Transverse colon (tissue), 4 donors: ENCODE measurements at regions not wholly inside any gene's neighbourhood (a gene's known extent, or its start where the extent isn't known, plus 50 kb on each side); places are given as distances from the start of the nearest gene placed in this dataset.

ENCODE experiments used
- DNase-seq: peaks from one replicate; pipeline ENCODE4 v3.0.0-alpha.2; 2019
- H3K27ac ChIP-seq, 4 donors: fragments of 200-600 bp; sonication (generic); 2 replicates each; pipeline ENCODE4 v1.5.1; 2016 to 2018; ENCODE audit warnings: inconsistent platforms in 4 of 4
- H3K27me3 ChIP-seq: fragments of 200-600 bp; sonication (generic); 2 replicates; pipeline ENCODE4 v1.5.1; 2017; ENCODE audit warnings: inconsistent platforms
- H3K36me3 ChIP-seq, 4 donors: fragments of 200-600 bp; sonication (generic); 2 replicates each; pipeline ENCODE4 v1.5.1; 2017 to 2019; ENCODE audit warnings: inconsistent platforms in 4 of 4
- H3K4me1 ChIP-seq, 4 donors: fragments of 200-600 bp; sonication (generic); 2 replicates each; pipeline ENCODE4 v1.5.1; 2017 to 2020; ENCODE audit warnings: inconsistent platforms in 4 of 4
- H3K4me3 ChIP-seq, 4 donors: fragments of 200-600 bp; sonication (generic); 1 replicate in 1 of 4; 2 replicates in 3 of 4; pipeline versions ENCODE4 v1.5.1 to v1.6.1; 2017 to 2019; ENCODE audit warnings: inconsistent platforms in 4 of 4
- H3K9me3 ChIP-seq, 2 donors: fragments of 200-600 bp; sonication (generic); 2 replicates each; pipeline ENCODE4 v1.5.1; 2017 to 2019; ENCODE audit warnings: inconsistent platforms in 2 of 2
- EP300 ChIP-seq: sonication (generic); formaldehyde crosslinking; IDR thresholded peaks from one replicate; pipeline ENCODE4 v1.6.1; 2017; ENCODE audit warnings: antibody characterized with exemption, low read depth
- POLR2A ChIP-seq: fragments of 450-650 bp; IDR thresholded peaks from one replicate; pipeline ENCODE4 v1.6.1; 2016; ENCODE audit warnings: antibody characterized with exemption, mild to moderate bottlenecking, moderate library complexity
- POLR2AphosphoS5 ChIP-seq, 3 donors: sonication (generic); formaldehyde crosslinking; IDR thresholded peaks; one replicate each; pipeline ENCODE4 v1.6.1; 2016; ENCODE audit warnings: antibody characterized with exemption in 3 of 3
- WGBS, 2 donors: methylation state at CpG; one replicate each; pipeline ENCODE4 v1.1.5; 2018; ENCODE audit warnings: low coverage in 1 of 2; 5-methylcytosine and 5-hydroxymethylcytosine counted together
- in situ Hi-C, 4 donors: fragments of 200-750 bp; cut with MboI; loops; one replicate each; pipeline versions ENCODE4 v1.15.0 to v1.15.1; 2017; ENCODE audit warnings: low sequenced_read_pairs in 3 of 4, low pct_ligation_motif_present in 1 of 4, low pct_unique_long_range_greater_than_20kb in 1 of 4
- intact Hi-C: fragments of 100-400 bp; cut with DNase I; formaldehyde crosslinking; loops from one replicate; pipeline ENCODE4 v1.15.1; 2023; ENCODE audit warnings: low total_unique reads
- TF ChIP-seq, protein P1 (sequence below), 5 experiments: fragments of 200-600 bp in 3 of 5; fragments of 450-650 bp in 2 of 5; sonication (generic) in 3 of 5; IDR thresholded peaks; 1 replicate in 2 of 5; 2 replicates in 3 of 5; pipeline ENCODE4 v1.5.1; 2016 to 2017; ENCODE audit warnings: antibody characterized with exemption in 5 of 5, inconsistent platforms in 3 of 5, mild to moderate bottlenecking in 2 of 5, moderate library complexity in 1 of 5

DNA sequence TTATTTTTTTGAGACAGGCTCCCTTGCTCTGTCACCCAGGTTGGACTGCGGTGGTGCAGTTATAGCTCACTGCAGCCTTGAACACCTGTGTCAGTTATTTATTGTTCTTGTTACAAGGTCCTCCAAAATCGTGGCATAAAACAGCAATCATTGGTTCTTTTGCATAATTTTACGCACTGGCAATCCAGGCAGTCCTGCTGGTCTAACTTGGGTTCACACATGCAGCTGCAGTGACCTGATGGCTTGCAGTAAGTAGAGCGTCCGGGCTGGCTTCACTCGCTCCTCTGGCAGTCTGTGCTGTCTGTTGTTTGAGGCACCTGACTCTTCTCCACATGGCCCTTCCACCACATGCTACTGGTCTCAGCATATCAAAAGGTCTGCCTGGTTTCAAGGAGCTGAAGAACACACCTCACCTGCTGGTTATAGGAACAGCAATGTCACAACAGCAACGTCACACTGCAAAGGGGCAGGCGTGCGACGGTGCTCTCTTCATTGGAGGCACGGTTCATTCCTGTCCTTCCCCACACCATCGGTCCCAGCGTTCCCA lies 894.6 kb downstream of the TRIML1 start:
- Histone ChIP-seq H3K9me3 (no peaks in the 10 kb centered on the region), H3K4me1 (no peaks in the 10 kb centered on the region), H3K27ac (no peak overlapping the region), H3K27me3 (no peaks in the 10 kb centered on the region), H3K36me3 (no peaks in the 10 kb centered on the region), H3K4me3 (no peak overlapping the region)
- TF ChIP-seq POLR2AphosphoS5 (IDR thresholded peaks at IDR 0.05) = no peak
- TF ChIP-seq EP300 = no peak
- TF ChIP-seq, protein P1, sequence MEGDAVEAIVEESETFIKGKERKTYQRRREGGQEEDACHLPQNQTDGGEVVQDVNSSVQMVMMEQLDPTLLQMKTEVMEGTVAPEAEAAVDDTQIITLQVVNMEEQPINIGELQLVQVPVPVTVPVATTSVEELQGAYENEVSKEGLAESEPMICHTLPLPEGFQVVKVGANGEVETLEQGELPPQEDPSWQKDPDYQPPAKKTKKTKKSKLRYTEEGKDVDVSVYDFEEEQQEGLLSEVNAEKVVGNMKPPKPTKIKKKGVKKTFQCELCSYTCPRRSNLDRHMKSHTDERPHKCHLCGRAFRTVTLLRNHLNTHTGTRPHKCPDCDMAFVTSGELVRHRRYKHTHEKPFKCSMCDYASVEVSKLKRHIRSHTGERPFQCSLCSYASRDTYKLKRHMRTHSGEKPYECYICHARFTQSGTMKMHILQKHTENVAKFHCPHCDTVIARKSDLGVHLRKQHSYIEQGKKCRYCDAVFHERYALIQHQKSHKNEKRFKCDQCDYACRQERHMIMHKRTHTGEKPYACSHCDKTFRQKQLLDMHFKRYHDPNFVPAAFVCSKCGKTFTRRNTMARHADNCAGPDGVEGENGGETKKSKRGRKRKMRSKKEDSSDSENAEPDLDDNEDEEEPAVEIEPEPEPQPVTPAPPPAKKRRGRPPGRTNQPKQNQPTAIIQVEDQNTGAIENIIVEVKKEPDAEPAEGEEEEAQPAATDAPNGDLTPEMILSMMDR (IDR thresholded peaks at IDR 0.05) = no peak
- TF ChIP-seq POLR2A = no peak
- WGBS, 2 donors = 78 to 80% methylated on average over 3 to 13 of the region's 13 CpGs
- in situ Hi-C loops (no loop called here), intact Hi-C loops (no loop called here)
- DNase-seq = no peak

DNA sequence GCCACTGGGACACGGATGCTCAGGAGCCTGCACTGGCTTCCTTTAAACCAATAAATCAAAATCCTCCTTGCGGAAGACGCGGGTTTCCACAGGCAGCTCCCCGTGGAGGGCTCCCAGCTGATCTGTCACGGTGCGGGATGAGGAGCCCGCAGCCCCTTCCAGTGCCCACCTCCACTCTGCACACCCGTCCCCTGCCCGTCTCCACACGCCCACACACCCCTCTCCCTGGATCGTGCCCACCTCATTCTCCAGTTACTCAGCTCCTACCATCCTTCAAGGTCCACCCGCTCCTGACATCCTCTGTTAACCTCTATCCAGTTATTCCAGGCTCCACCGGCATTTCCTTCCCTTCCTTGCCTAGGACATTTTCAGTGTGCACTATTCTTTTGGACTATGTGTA lies 895.9 kb downstream of the TRIML1 start:
- H3K27ac ChIP-seq = no peak overlapping the region
- no peaks in the 10 kb centered on the region for H3K36me3 ChIP-seq
- no peak overlapping the region for H3K4me3 ChIP-seq
- in situ Hi-C loops (no loop called here), intact Hi-C loops (no loop called here)
- no peak for DNase-seq
- no peaks in the 10 kb centered on the region for H3K27me3 ChIP-seq
- H3K9me3 ChIP-seq = no peaks in the 10 kb centered on the region
- no peaks in the 10 kb centered on the region for H3K4me1 ChIP-seq
- WGBS, 2 donors = 85 to 88% methylated on average over 5 to 14 of the region's 14 CpGs
- TF ChIP-seq POLR2AphosphoS5 (IDR thresholded peaks at IDR 0.05) (no peak), EP300 (no peak), POLR2A (no peak)
- TF ChIP-seq, protein P1 (IDR thresholded peaks at IDR 0.05) = no peak

DNA sequence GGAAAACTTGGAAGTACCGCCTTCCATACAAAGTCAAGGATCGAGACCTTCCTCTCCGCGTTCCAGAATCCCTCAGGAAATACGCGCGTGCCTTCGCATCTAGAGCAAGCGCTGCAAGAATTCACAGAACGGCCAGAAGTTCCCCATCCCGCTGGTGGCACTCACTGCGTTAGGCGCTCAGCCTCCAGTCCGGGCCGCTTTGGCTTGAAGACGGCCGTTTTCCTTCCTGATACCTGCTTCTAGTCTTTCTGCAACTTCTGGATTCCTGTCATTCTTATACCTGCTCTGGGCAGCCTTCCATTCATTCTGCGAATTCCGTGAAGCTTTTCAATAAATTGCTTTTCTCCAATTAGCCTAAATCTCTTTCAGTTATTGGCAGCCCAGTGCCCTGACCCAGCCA lies 896.4 kb downstream of the TRIML1 start:
- no peak for DNase-seq
- no peaks in the 10 kb centered on the region for H3K36me3 ChIP-seq
- intact Hi-C loops = no loop called here
- H3K4me3 ChIP-seq = no peak overlapping the region
- H3K27ac ChIP-seq = no peak overlapping the region
- TF ChIP-seq EP300 = no peak
- TF ChIP-seq, protein P1 (IDR thresholded peaks at IDR 0.05) = no peak
- TF ChIP-seq POLR2AphosphoS5 (IDR thresholded peaks at IDR 0.05) = no peak
- no peak for TF ChIP-seq POLR2A
- in situ Hi-C loops = no loop called here
- H3K4me1 ChIP-seq = no peaks in the 10 kb centered on the region
- H3K27me3 ChIP-seq = no peaks in the 10 kb centered on the region
- WGBS, 2 donors = 90% methylated on average over 10 to 18 of the region's 19 CpGs
- no peaks in the 10 kb centered on the region for H3K9me3 ChIP-seq

DNA sequence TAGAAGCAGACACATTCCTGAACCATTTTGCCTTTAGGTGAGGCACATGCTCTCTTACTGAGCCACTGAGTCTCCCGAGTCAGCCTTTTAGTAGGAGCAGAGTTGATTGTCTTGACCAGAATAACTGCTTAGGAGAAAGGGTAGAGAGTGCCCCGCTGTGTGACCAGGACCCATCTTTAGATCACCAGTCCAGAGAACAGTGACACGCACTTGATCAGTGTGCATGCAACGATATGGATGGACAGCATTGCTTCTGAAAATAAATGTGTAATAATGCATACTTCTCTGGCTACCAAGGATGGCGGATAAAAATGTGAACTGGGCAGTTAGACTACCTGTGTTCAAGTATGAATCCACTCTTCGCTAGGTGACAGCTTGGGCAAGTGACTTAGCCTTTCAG lies 897.7 kb downstream of the TRIML1 start:
- no peak for TF ChIP-seq EP300
- TF ChIP-seq POLR2AphosphoS5 (IDR thresholded peaks at IDR 0.05) = no peak
- no peak for TF ChIP-seq POLR2A
- TF ChIP-seq, protein P1 (IDR thresholded peaks at IDR 0.05) = no peak
- no peaks in the 10 kb centered on the region for H3K36me3 ChIP-seq
- intact Hi-C loops (no loop called here), in situ Hi-C loops (no loop called here)
- H3K4me1 ChIP-seq = no peaks in the 10 kb centered on the region
- H3K27ac ChIP-seq = no peak overlapping the region
- no peaks in the 10 kb centered on the region for H3K27me3 ChIP-seq
- no peak overlapping the region for H3K4me3 ChIP-seq
- 76 to 86% methylated on average over 6 of the region's 6 CpGs for WGBS, 2 donors
- no peak for DNase-seq
- no peaks in the 10 kb centered on the region for H3K9me3 ChIP-seq
